PC-3 (cell line): ENCODE measurements at regions not wholly inside any gene's neighbourhood (a gene's known extent, or its start where the extent isn't known, plus 50 kb on each side); places are given as distances from the start of the nearest gene placed in this dataset.

Source experiments
- ATAC-seq: fragments of 200-7000 bp; cut with Tn5 transposase; 2 replicates; pipeline ENCODE4 v1.9.1; 2020; ENCODE audit warnings: mild to moderate bottlenecking, moderate library complexity
- BruUV-seq: library from RNA; stranded (reverse); fragments of 400-500 nt; replicated peaks from 2 replicates; lab custom pipeline; 2021; lab: Mats Ljungman, UMichigan
- CTCF ChIA-PET: fragments of 300-600 bp; sonication (Branson Sonifier 250); formaldehyde crosslinking; loops from one replicate; lab custom pipeline; 2022; ENCODE audit warnings: antibody characterized with exemption; lab: Charles Lee
- POLR2A ChIA-PET: fragments of 300-600 bp; sonication (Branson Sonifier 250); formaldehyde crosslinking; loops from one replicate; lab custom pipeline; 2022; ENCODE audit warnings: antibody characterized with exemption; ENCODE audit not compliant: unreplicated experiment; lab: Charles Lee
- DNase-seq: peaks from one replicate; pipeline ENCODE4 v3.0.0-alpha.2; 2015
- H2AFZ ChIP-seq: fragments of 300-600 bp; sonication (generic); 2 replicates; pipeline ENCODE4 v1.6.0; 2016; ENCODE audit warnings: antibody characterized with exemption, low read length
- H3F3A ChIP-seq: fragments of 300-600 bp; sonication (generic); one replicate; pipeline ENCODE4 v1.6.0; 2017; ENCODE audit warnings: antibody characterized with exemption, low read length, control low read depth, mild to moderate bottlenecking; ENCODE audit not compliant: unreplicated experiment
- H3K27ac ChIP-seq: fragments of 300-600 bp; sonication (generic); 2 replicates; pipeline ENCODE4 v1.5.1; 2016; ENCODE audit warnings: mild to moderate bottlenecking, low read length
- H3K27me3 ChIP-seq: fragments of 300-600 bp; sonication (generic); 2 replicates; pipeline ENCODE4 v1.6.1; 2016; ENCODE audit warnings: low read length, mixed read lengths
- H3K36me3 ChIP-seq: fragments of 300-600 bp; sonication (generic); 2 replicates; pipeline ENCODE4 v1.6.1; 2016; ENCODE audit warnings: low read depth, mixed run types, low read length, mixed read lengths
- H3K4me1 ChIP-seq: fragments of 300-600 bp; sonication (generic); 2 replicates; pipeline ENCODE4 v1.5.1; 2016; ENCODE audit warnings: low read length; ENCODE audit not compliant: insufficient read depth
- H3K4me2 ChIP-seq: fragments of 300-600 bp; sonication (generic); 2 replicates; pipeline ENCODE4 v1.6.0; 2016; ENCODE audit warnings: low read length
- H3K4me3 ChIP-seq: fragments of 300-600 bp; sonication (generic); 2 replicates; pipeline ENCODE4 v1.5.1; 2016; ENCODE audit warnings: mild to moderate bottlenecking, low read length, mixed read lengths
- H3K79me2 ChIP-seq: fragments of 300-600 bp; sonication (generic); 2 replicates; pipeline ENCODE4 v1.6.1; 2017; ENCODE audit warnings: low read length, mixed read lengths
- H3K9ac ChIP-seq: fragments of 300-600 bp; sonication (generic); 2 replicates; pipeline ENCODE4 v1.6.0; 2016; ENCODE audit warnings: mild to moderate bottlenecking, low read length
- H3K9me2 ChIP-seq: fragments of 300-600 bp; sonication (generic); replicated peaks from 2 replicates; pipeline ENCODE4 v1.6.1; 2016; ENCODE audit warnings: mixed run types, low read length, mixed read lengths
- H3K9me3 ChIP-seq: fragments of 300-600 bp; sonication (generic); 2 replicates; pipeline ENCODE4 v1.6.1; 2016; ENCODE audit warnings: low read length, mixed read lengths
- H4K20me1 ChIP-seq: fragments of 300-600 bp; sonication (generic); 2 replicates; pipeline ENCODE4 v1.6.1; 2016; ENCODE audit warnings: low read length, mixed read lengths
- CTCF ChIP-seq: fragments of 300-600 bp; sonication (generic); conservative IDR thresholded peaks from 2 replicates; pipeline ENCODE4 v1.5.1; 2017; ENCODE audit warnings: antibody characterized with exemption, low read depth, mild to moderate bottlenecking, low read length
- EZH2 ChIP-seq: fragments of 300-600 bp; sonication (generic); IDR thresholded peaks from one replicate; pipeline ENCODE4 v1.6.1; 2017; ENCODE audit warnings: antibody characterized with exemption, mild to moderate bottlenecking, low read length; ENCODE audit not compliant: unreplicated experiment
- EZH2phosphoT487 ChIP-seq: fragments of 300-600 bp; sonication (generic); IDR thresholded peaks from 2 replicates; pipeline ENCODE4 v1.6.1; 2018; ENCODE audit warnings: mild to moderate bottlenecking, antibody characterized with exemption, low read length, borderline replicate concordance
- intact Hi-C: fragments of 100-400 bp; cut with micrococcal nuclease; formaldehyde crosslinking; loops from 2 replicates; pipeline ENCODE4 v1.9.0; 2023

GRCh38 chr18:61173554-61173953 is 159.7 kb upstream of the CDH20 start:
- ChIA-PET CTCF (no interaction called here), POLR2A (no interaction called here)
- no peaks in the 10 kb centered on the region for H3K9me2 ChIP-seq
- H3F3A ChIP-seq, result no peaks in the 10 kb centered on the region
- DNase-seq (no peak), ATAC-seq (no peak)
- H2AFZ ChIP-seq, result no peak overlapping the region
- H3K27me3 ChIP-seq, result no peaks in the 10 kb centered on the region
- no TSS peak for BruUV-seq
- H3K4me1 ChIP-seq, result no peaks in the 10 kb centered on the region
- H3K79me2 ChIP-seq, result no peaks in the 10 kb centered on the region
- intact Hi-C loops, result no loop called here
- no peaks in the 10 kb centered on the region for H4K20me1 ChIP-seq
- H3K9me3 ChIP-seq, result no peaks in the 10 kb centered on the region
- no peak overlapping the region for H3K9ac ChIP-seq
- no peak overlapping the region for H3K4me3 ChIP-seq
- H3K4me2 ChIP-seq, result no peak overlapping the region
- TF ChIP-seq EZH2phosphoT487 (no peak), CTCF (no peak), EZH2 (no peak)
- no peak overlapping the region for H3K27ac ChIP-seq
- no peaks in the 10 kb centered on the region for H3K36me3 ChIP-seq

- ATAC-seq (no peak), DNase-seq (no peak)
- Histone ChIP-seq H3K27ac (no peak overlapping the region), H3K27me3 (no peaks in the 10 kb centered on the region), H2AFZ (no peak overlapping the region), H3K9me3 (no peaks in the 10 kb centered on the region), H3K79me2 (no peaks in the 10 kb centered on the region), H3K9me2 (no peaks in the 10 kb centered on the region), H3F3A (no peaks in the 10 kb centered on the region), H3K36me3 (no peaks in the 10 kb centered on the region), H3K4me2 (no peak overlapping the region), H3K4me3 (no peak overlapping the region), H4K20me1 (no peaks in the 10 kb centered on the region), H3K9ac (no peak overlapping the region), H3K4me1 (no peaks in the 10 kb centered on the region)
- ChIA-PET CTCF (no interaction called here), POLR2A (no interaction called here)
- TF ChIP-seq CTCF, result no peak
- TF ChIP-seq EZH2phosphoT487, result no peak
- no peak for TF ChIP-seq EZH2
- intact Hi-C loops, result no loop called here
- no TSS peak for BruUV-seq
Measured at GRCh38 chr18:61183798-61184197, 149.4 kb upstream of the CDH20 start.

GRCh38 chr18:61187971-61188370 is 145.3 kb upstream of the CDH20 start:
- Histone ChIP-seq H3K9me2 (no peaks in the 10 kb centered on the region), H3K27ac (no peak overlapping the region), H3F3A (no peaks in the 10 kb centered on the region), H3K4me3 (no peak overlapping the region), H3K4me1 (no peaks in the 10 kb centered on the region), H3K9me3 (no peaks in the 10 kb centered on the region), H3K79me2 (no peaks in the 10 kb centered on the region), H4K20me1 (no peaks in the 10 kb centered on the region), H3K4me2 (no peak overlapping the region), H2AFZ (no peak overlapping the region), H3K36me3 (no peaks in the 10 kb centered on the region), H3K27me3 (no peaks in the 10 kb centered on the region), H3K9ac (no peak overlapping the region)
- ATAC-seq (no peak), DNase-seq (no peak)
- POLR2A ChIA-PET, result no interaction called here
- intact Hi-C loops, result no loop called here
- CTCF ChIA-PET, result no interaction called here
- no peak for TF ChIP-seq EZH2
- no peak for TF ChIP-seq EZH2phosphoT487
- TF ChIP-seq CTCF, result no peak
- no TSS peak for BruUV-seq
